Astrocyte (in vitro differentiated cells and primary cell): ENCODE measurements at regions not wholly inside any gene's neighbourhood (a gene's known extent, or its start where the extent isn't known, plus 50 kb on each side); places are given as distances from the start of the nearest gene placed in this dataset.

Experiments
- CTCF ChIP-seq: IDR thresholded peaks from 2 replicates; pipeline ENCODE4 v1.5.1; 2011; ENCODE audit warnings: low read depth, mild to moderate bottlenecking, inconsistent platforms, low read length, moderate library complexity; ENCODE audit not compliant: insufficient read depth
- EZH2 ChIP-seq: IDR thresholded peaks from 2 replicates; pipeline ENCODE4 v1.6.1; 2012; ENCODE audit warnings: mild to moderate bottlenecking, low read length, inconsistent platforms; ENCODE audit not compliant: insufficient read depth

- TF ChIP-seq CTCF = no peak
- no peak for TF ChIP-seq EZH2
These were observed 108.4 kb downstream of the COPS8 start for GRCh38 chr2:237194081-237194480.
